HL-60 (cell line): ENCODE measurements at regions not wholly inside any gene's neighbourhood (a gene's known extent, or its start where the extent isn't known, plus 50 kb on each side); places are given as distances from the start of the nearest gene placed in this dataset.
"Not testable (repeated sequence)": the region's sequence is repeated elsewhere in the genome, so short reads cannot be mapped to it uniquely, and the experiment has no call there.

Source experiments
- DNase-seq, 2 experiments: peaks; one replicate each; pipeline ENCODE4 v3.0.0-alpha.2; 2010 to 2020; ENCODE audit warnings: low read depth in 1 of 2, low spot score in 1 of 2
- H3K27ac ChIP-seq: fragments of 250-450 bp; sonication (Bioruptor Pico); replicated peaks from 2 replicates; pipeline ENCODE4 v1.5.1; 2020; ENCODE audit warnings: mild to moderate bottlenecking, moderate library complexity
- H3K27me3 ChIP-seq: fragments of 250-450 bp; sonication (Bioruptor Pico); 2 replicates; pipeline ENCODE4 v1.5.1; 2021; ENCODE audit warnings: mild to moderate bottlenecking, moderate library complexity; ENCODE audit not compliant: insufficient read depth, poor library complexity, severe bottlenecking
- H3K4me3 ChIP-seq: replicated peaks from 2 replicates; pipeline ENCODE4 v1.5.1; 2011; ENCODE audit warnings: mild to moderate bottlenecking, control low read depth, low read length; ENCODE audit not compliant: insufficient read depth
- CTCF ChIP-seq: IDR thresholded peaks from one replicate; pipeline ENCODE4 v1.5.1; 2011; ENCODE audit warnings: low read length, control low read depth, inconsistent platforms; ENCODE audit not compliant: insufficient read depth
- GABPA ChIP-seq: IDR thresholded peaks from 2 replicates; pipeline ENCODE4 v1.6.1; 2012; ENCODE audit warnings: low read depth
- POLR2AphosphoS5 ChIP-seq: IDR thresholded peaks from 2 replicates; pipeline ENCODE4 v1.6.1; 2012; ENCODE audit warnings: low read depth
- REST ChIP-seq: IDR thresholded peaks from 2 replicates; pipeline ENCODE4 v1.6.1; 2012; ENCODE audit warnings: low read depth; ENCODE audit not compliant: insufficient replicate concordance
- SPI1 ChIP-seq: IDR thresholded peaks from 2 replicates; pipeline ENCODE4 v1.6.1; 2012; ENCODE audit warnings: low read depth, mild to moderate bottlenecking, borderline replicate concordance

GRCh38 chr19:14328406-14328805 lies 52.8 kb upstream of the ADGRE5 start:
- no peak for TF ChIP-seq REST
- Histone ChIP-seq H3K27ac (no peak overlapping the region), H3K4me3 (no peak overlapping the region), H3K27me3 (no peaks in the 10 kb centered on the region)
- no peak for DNase-seq

GRCh38 chr19:14327061-14327460 lies 54.2 kb upstream of the ADGRE5 start:
- not testable (repeated sequence) for H3K27ac ChIP-seq, H3K4me3 ChIP-seq, DNase-seq, H3K27me3 ChIP-seq

- H3K27ac ChIP-seq = no peak overlapping the region
- H3K4me3 ChIP-seq = no peak overlapping the region
- no peak for TF ChIP-seq SPI1
- no peak for TF ChIP-seq CTCF
- no peak for TF ChIP-seq POLR2AphosphoS5
- no peak for TF ChIP-seq REST
- TF ChIP-seq GABPA = no peak
- no peak for DNase-seq
- no peaks in the 10 kb centered on the region for H3K27me3 ChIP-seq
Measured at GRCh38 chr19:14325863-14326262, 55.4 kb upstream of the ADGRE5 start.

- H3K27me3 ChIP-seq = no peaks in the 10 kb centered on the region
- H3K4me3 ChIP-seq = no peak overlapping the region
- no peak for DNase-seq
- no peak for TF ChIP-seq SPI1
- TF ChIP-seq POLR2AphosphoS5 = no peak
- no peak for TF ChIP-seq REST
- TF ChIP-seq CTCF = no peak
- no peak for TF ChIP-seq GABPA
- no peak overlapping the region for H3K27ac ChIP-seq
Measured at GRCh38 chr19:14325134-14325533, 56.1 kb upstream of the ADGRE5 start.
